ENCODE measurements at regions not wholly inside any gene's neighbourhood (a gene's known extent, or its start where the extent isn't known, plus 50 kb on each side); places are given as distances from the start of the nearest gene placed in this dataset.

GRCh38 chr4:1543561-1543960 lies 137.3 kb upstream of the NKX1-1 start:
- no peak for TF ChIP-seq CTCF (conservative IDR thresholded peaks at IDR 0.05; ENCODE audit: low read depth, low read length)
- no peak for DNase-seq (ENCODE audit: low read depth)
- no peak overlapping the region for H3K4me3 ChIP-seq (ENCODE audit: low read length)

GRCh38 chr4:1542516-1543320 lies 136.5 kb upstream of the NKX1-1 start:
- TF ChIP-seq CTCF (conservative IDR thresholded peaks at IDR 0.05; ENCODE audit: low read depth, low read length) = no peak
- H3K4me3 ChIP-seq (ENCODE audit: low read length) = no peak overlapping the region
- DNase-seq (ENCODE audit: low read depth) = no peak

GRCh38 chr4:1542226-1542490 lies 135.9 kb upstream of the NKX1-1 start:
- TF ChIP-seq CTCF (conservative IDR thresholded peaks at IDR 0.05; ENCODE audit: low read depth, low read length) = no peak
- H3K4me3 ChIP-seq (ENCODE audit: low read length) = no peak overlapping the region
- no peak for DNase-seq (ENCODE audit: low read depth)

- no peak for DNase-seq (ENCODE audit: low read depth)
- no peak overlapping the region for H3K4me3 ChIP-seq (ENCODE audit: low read length)
- no peak for TF ChIP-seq CTCF (conservative IDR thresholded peaks at IDR 0.05; ENCODE audit: low read depth, low read length)
Measured at GRCh38 chr4:1541449-1542225, 135.4 kb upstream of the NKX1-1 start.

DNA sequence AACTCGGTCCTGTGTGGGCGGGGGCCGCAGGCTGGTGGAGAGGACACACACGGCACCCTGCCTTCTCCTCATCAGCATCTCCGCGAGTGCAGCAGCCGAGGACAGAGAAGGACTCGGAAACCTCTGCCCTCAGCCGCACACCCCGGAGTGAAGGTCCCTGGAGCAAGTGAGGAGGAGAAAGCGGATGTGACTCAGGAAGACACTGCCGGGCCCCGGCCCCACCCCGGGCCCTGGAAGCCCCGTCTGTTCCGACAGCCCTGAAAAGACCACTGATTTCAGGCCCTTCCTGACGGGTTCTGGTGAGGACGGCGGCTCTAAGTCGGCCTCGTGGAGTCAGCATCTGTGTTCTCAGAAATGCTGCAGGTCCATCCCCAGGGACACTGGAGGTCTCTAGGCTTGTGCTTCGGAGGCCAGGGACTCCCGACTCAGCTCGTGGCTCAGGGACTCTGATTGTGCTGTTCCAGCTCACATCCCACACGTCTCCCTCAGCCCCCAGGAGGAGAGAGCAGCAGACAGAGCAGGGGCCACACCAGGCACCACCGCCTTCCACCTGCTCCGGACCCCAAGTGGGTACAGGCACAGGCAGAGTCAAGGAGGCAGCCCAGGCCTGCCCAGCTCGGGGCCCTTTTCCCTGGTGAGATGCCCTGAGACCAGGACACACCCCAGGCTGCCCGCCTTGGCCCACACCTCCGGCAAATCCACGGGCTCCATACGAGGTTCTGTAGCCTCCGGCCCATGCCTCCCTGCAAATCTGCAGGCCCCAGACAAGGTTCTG lies 134.5 kb upstream of the NKX1-1 start:
- no peak for DNase-seq (ENCODE audit: low read depth)
- TF ChIP-seq CTCF (conservative IDR thresholded peaks at IDR 0.05; ENCODE audit: low read depth, low read length) = no peak
- no peak overlapping the region for H3K4me3 ChIP-seq (ENCODE audit: low read length)

GRCh38 chr4:1539859-1540600 lies 133.8 kb upstream of the NKX1-1 start:
- no peak for TF ChIP-seq CTCF (conservative IDR thresholded peaks at IDR 0.05; ENCODE audit: low read depth, low read length)
- H3K4me3 ChIP-seq (ENCODE audit: low read length) = no peak overlapping the region
- DNase-seq (ENCODE audit: low read depth) = no peak
